Vagina (tissue), 2 donors: ENCODE measurements at regions not wholly inside any gene's neighbourhood (a gene's known extent, or its start where the extent isn't known, plus 50 kb on each side); places are given as distances from the start of the nearest gene placed in this dataset.

Source experiments
- DNase-seq, 2 donors: peaks; one replicate each; pipeline ENCODE4 v3.0.0-alpha.2; 2017; ENCODE audit errors: extremely low spot score in 2 of 2
- H3K27ac ChIP-seq: fragments of 200-600 bp; sonication (generic); one replicate; pipeline ENCODE4 v1.5.1; 2019
- H3K27me3 ChIP-seq: fragments of 200-600 bp; sonication (generic); one replicate; pipeline ENCODE4 v1.5.1; 2019
- H3K36me3 ChIP-seq, 2 donors: fragments of 200-600 bp; sonication (generic); one replicate each; pipeline ENCODE4 v1.5.1; 2017 to 2019
- H3K4me1 ChIP-seq: fragments of 200-600 bp; sonication (generic); one replicate; pipeline ENCODE4 v1.5.1; 2019
- H3K4me3 ChIP-seq, 2 donors: fragments of 200-600 bp; sonication (generic); 1 replicate in 1 of 2; 2 replicates in 1 of 2; pipeline ENCODE4 v1.5.1; 2016 to 2019
- H3K9me3 ChIP-seq: fragments of 200-600 bp; sonication (generic); one replicate; pipeline ENCODE4 v1.5.1; 2019
- CTCF ChIP-seq, 3 experiments: fragments of 450-650 bp in 2 of 3; fragments of 200-600 bp in 1 of 3; sonication (generic) in 1 of 3; IDR thresholded peaks; one replicate each; pipeline ENCODE4 v1.5.1; 2017 to 2019; ENCODE audit warnings: antibody characterized with exemption in 3 of 3, mild to moderate bottlenecking in 2 of 3, moderate library complexity in 2 of 3
- POLR2A ChIP-seq, 2 donors: fragments of 450-650 bp; IDR thresholded peaks; one replicate each; pipeline ENCODE4 v1.6.1; 2017; ENCODE audit warnings: antibody characterized with exemption in 2 of 2, mild to moderate bottlenecking in 2 of 2, moderate library complexity in 2 of 2
- POLR2AphosphoS5 ChIP-seq, 2 donors: sonication (generic); formaldehyde crosslinking; IDR thresholded peaks; one replicate each; pipeline ENCODE4 v1.9.0; 2017; ENCODE audit warnings: antibody characterized with exemption in 2 of 2, mild to moderate bottlenecking in 2 of 2, low read depth in 1 of 2; ENCODE audit not compliant: insufficient read depth in 1 of 2
- intact Hi-C: fragments of 100-400 bp; cut with DNase I; formaldehyde crosslinking; loops from one replicate; pipeline ENCODE4 v1.15.1; 2023

GRCh38 chr2:209316141-209316540, 107.7 kb upstream of the MAP2 start:
- Histone ChIP-seq H3K9me3 (no peaks in the 10 kb centered on the region), H3K4me3 (no peak overlapping the region), H3K27ac (no peak overlapping the region), H3K36me3 (no peaks in the 10 kb centered on the region), H3K4me1 (no peaks in the 10 kb centered on the region), H3K27me3 (no peaks in the 10 kb centered on the region)
- intact Hi-C loops, result no loop called here
- no peak for DNase-seq
- TF ChIP-seq POLR2AphosphoS5 (IDR thresholded peaks at IDR 0.05; ENCODE audit: insufficient read depth in 1 of 2, low read depth in 1 of 2) (no peak), POLR2A (IDR thresholded peaks at IDR 0.05) (no peak), CTCF (IDR thresholded peaks at IDR 0.05) (no peak)

- no peak overlapping the region for H3K27ac ChIP-seq
Measured at GRCh38 chr2:209321076-209321475, 102.8 kb upstream of the MAP2 start.

GRCh38 chr2:209321581-209321980, 102.3 kb upstream of the MAP2 start:
- no peak for DNase-seq
- no peak overlapping the region for H3K27ac ChIP-seq
- H3K36me3 ChIP-seq, result no peaks in the 10 kb centered on the region
- H3K27me3 ChIP-seq, result no peaks in the 10 kb centered on the region
- H3K4me3 ChIP-seq, result no peak overlapping the region
- no peak for TF ChIP-seq POLR2AphosphoS5 (IDR thresholded peaks at IDR 0.05; ENCODE audit: insufficient read depth in 1 of 2, low read depth in 1 of 2)
- TF ChIP-seq CTCF (IDR thresholded peaks at IDR 0.05), result no peak
- intact Hi-C loops, result no loop called here
- H3K9me3 ChIP-seq, result no peaks in the 10 kb centered on the region
- H3K4me1 ChIP-seq, result no peaks in the 10 kb centered on the region

More at GRCh38 chr2:209321076-209321475, 102.8 kb upstream of the MAP2 start:
- TF ChIP-seq POLR2AphosphoS5 (IDR thresholded peaks at IDR 0.05; ENCODE audit: insufficient read depth in 1 of 2, low read depth in 1 of 2) (no peak), POLR2A (IDR thresholded peaks at IDR 0.05) (no peak), CTCF (IDR thresholded peaks at IDR 0.05) (no peak)
- H3K36me3 ChIP-seq, result no peaks in the 10 kb centered on the region
- DNase-seq, result no peak
- H3K9me3 ChIP-seq, result no peaks in the 10 kb centered on the region
- intact Hi-C loops, result no loop called here
- H3K4me1 ChIP-seq, result no peaks in the 10 kb centered on the region
- H3K27me3 ChIP-seq, result no peaks in the 10 kb centered on the region
- H3K4me3 ChIP-seq, result no peak overlapping the region

GRCh38 chr2:209322041-209322440, 101.8 kb upstream of the MAP2 start:
- Histone ChIP-seq H3K36me3 (no peaks in the 10 kb centered on the region), H3K27me3 (no peaks in the 10 kb centered on the region), H3K4me3 (no peak overlapping the region), H3K9me3 (no peaks in the 10 kb centered on the region), H3K4me1 (no peaks in the 10 kb centered on the region), H3K27ac (no peak overlapping the region)
- TF ChIP-seq CTCF (IDR thresholded peaks at IDR 0.05), result no peak
- no peak for TF ChIP-seq POLR2A (IDR thresholded peaks at IDR 0.05)
- TF ChIP-seq POLR2AphosphoS5 (IDR thresholded peaks at IDR 0.05; ENCODE audit: insufficient read depth in 1 of 2, low read depth in 1 of 2), result no peak
- intact Hi-C loops, result no loop called here
- no peak for DNase-seq

- H3K36me3 ChIP-seq, result no peaks in the 10 kb centered on the region
- H3K27ac ChIP-seq, result no peak overlapping the region
- H3K4me1 ChIP-seq, result no peaks in the 10 kb centered on the region
- H3K27me3 ChIP-seq, result no peaks in the 10 kb centered on the region
- TF ChIP-seq POLR2A (IDR thresholded peaks at IDR 0.05) (no peak), CTCF (IDR thresholded peaks at IDR 0.05) (no peak), POLR2AphosphoS5 (IDR thresholded peaks at IDR 0.05; ENCODE audit: insufficient read depth in 1 of 2, low read depth in 1 of 2) (no peak)
- H3K9me3 ChIP-seq, result no peaks in the 10 kb centered on the region
- DNase-seq, result no peak
- H3K4me3 ChIP-seq, result no peak overlapping the region
- intact Hi-C loops, result no loop called here
Measured at GRCh38 chr2:209322905-209323512, 100.8 kb upstream of the MAP2 start.
